Ishikawa (cell line): ENCODE measurements at regions not wholly inside any gene's neighbourhood (a gene's known extent, or its start where the extent isn't known, plus 50 kb on each side); places are given as distances from the start of the nearest gene placed in this dataset.

Experiments
- CEBPB ChIP-seq: IDR thresholded peaks from 2 replicates; pipeline ENCODE4 v1.6.1; 2012
- CREB1 ChIP-seq: IDR thresholded peaks from 2 replicates; pipeline ENCODE4 v1.6.1; 2012; ENCODE audit warnings: low read depth
- EGR1 ChIP-seq: IDR thresholded peaks from 2 replicates; pipeline ENCODE4 v1.6.1; 2012
- EP300 ChIP-seq: IDR thresholded peaks from 2 replicates; pipeline ENCODE4 v1.6.1; 2012; ENCODE audit warnings: borderline replicate concordance
- MAX ChIP-seq: IDR thresholded peaks from 2 replicates; pipeline ENCODE4 v1.6.1; 2012
- NFIC ChIP-seq: IDR thresholded peaks from 2 replicates; pipeline ENCODE4 v1.6.1; 2012
- RAD21 ChIP-seq: IDR thresholded peaks from 2 replicates; pipeline ENCODE4 v1.6.1; 2012; ENCODE audit warnings: low read depth
- REST ChIP-seq: IDR thresholded peaks from 2 replicates; pipeline ENCODE4 v1.6.1; 2012; ENCODE audit warnings: low read depth, mild to moderate bottlenecking
- TAF1 ChIP-seq: IDR thresholded peaks from 2 replicates; pipeline ENCODE4 v1.6.1; 2012; ENCODE audit warnings: low read depth, mild to moderate bottlenecking
- USF1 ChIP-seq: IDR thresholded peaks from 2 replicates; pipeline ENCODE4 v1.6.1; 2012
- YY1 ChIP-seq: IDR thresholded peaks from 2 replicates; pipeline ENCODE4 v1.6.1; 2012; ENCODE audit warnings: low read depth

GRCh38 chr13:90430127-90430526 is 917.4 kb upstream of the MIR17HG start:
- no peak for TF ChIP-seq EP300
- TF ChIP-seq MAX: no peak
- no peak for TF ChIP-seq CEBPB
- no peak for TF ChIP-seq EGR1
- no peak for TF ChIP-seq CREB1
- TF ChIP-seq USF1: no peak
- no peak for TF ChIP-seq TAF1
- no peak for TF ChIP-seq RAD21
- no peak for TF ChIP-seq NFIC
- TF ChIP-seq REST: no peak
- TF ChIP-seq YY1: no peak
